Ovary (tissue), 7 donors: ENCODE measurements at regions not wholly inside any gene's neighbourhood (a gene's known extent, or its start where the extent isn't known, plus 50 kb on each side); places are given as distances from the start of the nearest gene placed in this dataset.

Source experiments
- DNase-seq, 5 donors: peaks; one replicate each; pipeline ENCODE4 v3.0.0-alpha.2; 2019 to 2020
- H3K27ac ChIP-seq, 2 donors: fragments of 200-600 bp; one replicate each; pipeline versions ENCODE4 v1.5.1 to v1.8.0; 2019 to 2022
- H3K27me3 ChIP-seq: fragments of 200-600 bp; one replicate; pipeline ENCODE4 v1.8.0; 2022
- H3K36me3 ChIP-seq: fragments of 200-600 bp; sonication (generic); one replicate; pipeline ENCODE4 v1.5.1; 2019
- H3K4me1 ChIP-seq: one replicate; pipeline ENCODE4 v1.8.1; 2013; ENCODE audit warnings: mild to moderate bottlenecking, moderate library complexity; ENCODE audit not compliant: insufficient read depth
- H3K4me3 ChIP-seq: fragments of 200-600 bp; sonication (generic); one replicate; pipeline ENCODE4 v1.5.1; 2017
- H3K9me3 ChIP-seq, 2 donors: fragments of 200-600 bp in 1 of 2; sonication (generic) in 1 of 2; one replicate each; pipeline versions ENCODE4 v1.5.1 to v1.8.1; 2013 to 2019; ENCODE audit warnings: mild to moderate bottlenecking in 1 of 2, moderate library complexity in 1 of 2
- CTCF ChIP-seq, 3 donors: fragments of 450-650 bp in 2 of 3; fragments of 200-600 bp in 1 of 3; IDR thresholded peaks; one replicate each; pipeline versions ENCODE4 v1.5.1 to v1.8.0; 2016 to 2022; ENCODE audit warnings: antibody characterized with exemption in 3 of 3, mild to moderate bottlenecking in 1 of 3
- EP300 ChIP-seq: sonication (generic); formaldehyde crosslinking; IDR thresholded peaks from one replicate; pipeline ENCODE4 v1.6.1; 2017; ENCODE audit warnings: antibody characterized with exemption
- POLR2A ChIP-seq: fragments of 450-650 bp; IDR thresholded peaks from one replicate; pipeline ENCODE4 v1.6.1; 2017; ENCODE audit warnings: antibody characterized with exemption, mild to moderate bottlenecking, moderate library complexity
- WGBS, 3 donors: extraction: QIAGEN DNeasy Blood & Tissue Kit in 1 of 3; methylation state at CpG; one replicate each; pipeline versions ENCODE4 v1.1.5 to v1.1.7; 2013 to 2017; 5-methylcytosine and 5-hydroxymethylcytosine counted together
- intact Hi-C, 4 donors: fragments of 100-400 bp; cut with DNase I; formaldehyde crosslinking; loops; one replicate each; pipeline versions ENCODE4 v1.11.0 to v1.15.1; 2022 to 2023
- donor health status: DM: no; HTN: no; CAD: no; lungs with moderate emphysema.
- donor health status: DM: no; HTN: no; CAD: no.
- donor health status: Bipolar disorder and iron deficiency.
- donor health status: DM: no; HTN: no; CAD: no.
- donor health status: DM: yes; HTN: yes; CAD: no.

- no peak for DNase-seq
- Histone ChIP-seq H3K27me3 (no peaks in the 10 kb centered on the region), H3K9me3 (no peaks in the 10 kb centered on the region), H3K4me3 (no peak overlapping the region), H3K4me1 (no peaks in the 10 kb centered on the region), H3K27ac (no peak overlapping the region), H3K36me3 (no peaks in the 10 kb centered on the region)
- TF ChIP-seq POLR2A, result no peak
- WGBS, 3 donors, result 85 to 90% (median 90%) methylated on average over 2 of the region's 2 CpGs
- intact Hi-C loops, result no loop called here
These were observed 89.2 kb upstream of the LINC00305 start for GRCh38 chr18:64238076-64238475.

GRCh38 chr18:64234321-64234720, 85.4 kb upstream of the LINC00305 start:
- Histone ChIP-seq H3K4me3 (no peak overlapping the region), H3K27ac (no peak overlapping the region), H3K36me3 (no peaks in the 10 kb centered on the region), H3K4me1 (no peaks in the 10 kb centered on the region), H3K9me3 (no peaks in the 10 kb centered on the region), H3K27me3 (no peaks in the 10 kb centered on the region)
- intact Hi-C loops, result no loop called here
- 28 to 42% (median 38%) methylated on average over 3 of the region's 3 CpGs for WGBS, 3 donors
- no peak for DNase-seq
- TF ChIP-seq EP300, result no peak
- TF ChIP-seq POLR2A, result no peak
- TF ChIP-seq CTCF (IDR thresholded peaks at IDR 0.05), result no peak

GRCh38 chr18:64233851-64234250, 85.0 kb upstream of the LINC00305 start:
- Histone ChIP-seq H3K4me1 (no peaks in the 10 kb centered on the region), H3K27me3 (no peaks in the 10 kb centered on the region), H3K9me3 (no peaks in the 10 kb centered on the region), H3K27ac (no peak overlapping the region), H3K36me3 (no peaks in the 10 kb centered on the region), H3K4me3 (no peak overlapping the region)
- intact Hi-C loops, result no loop called here
- 34 to 43% (median 37%) methylated on average over 1 of the region's 1 CpG for WGBS, 3 donors
- TF ChIP-seq EP300 (no peak), CTCF (IDR thresholded peaks at IDR 0.05) (no peak), POLR2A (no peak)
- DNase-seq, result no peak

GRCh38 chr18:64220941-64221340, 72.1 kb upstream of the LINC00305 start:
- no peak overlapping the region for H3K4me3 ChIP-seq
- H3K9me3 ChIP-seq, result no peaks in the 10 kb centered on the region
- H3K27me3 ChIP-seq, result no peaks in the 10 kb centered on the region
- TF ChIP-seq EP300 (no peak), POLR2A (no peak), CTCF (IDR thresholded peaks at IDR 0.05) (no peak)
- intact Hi-C loops, result no loop called here
- peaks cover 7% of the 10 kb centered on the region for H3K4me1 ChIP-seq
- no peaks in the 10 kb centered on the region for H3K36me3 ChIP-seq
- 69 to 71% (median 71%) methylated on average over 2 of the region's 2 CpGs for WGBS, 3 donors
- H3K27ac ChIP-seq, result peak overlapping the region in 1 of 2 donors; percentile 28
- no peak for DNase-seq

- H3K4me3 ChIP-seq, result no peak overlapping the region
- no peaks in the 10 kb centered on the region for H3K36me3 ChIP-seq
- H3K27me3 ChIP-seq, result no peaks in the 10 kb centered on the region
- peaks cover 7% of the 10 kb centered on the region for H3K4me1 ChIP-seq
- intact Hi-C loops, result no loop called here
- no peaks in the 10 kb centered on the region for H3K9me3 ChIP-seq
- WGBS, 3 donors, result 18 to 35% (median 24%) methylated on average over 4 of the region's 4 CpGs
- no peak for DNase-seq
- TF ChIP-seq POLR2A (no peak), CTCF (IDR thresholded peaks at IDR 0.05) (no peak), EP300 (no peak)
- H3K27ac ChIP-seq, result peak overlapping the region in 1 of 2 donors; percentile 58
These were observed 70.6 kb upstream of the LINC00305 start for GRCh38 chr18:64219517-64219916.
